ENCODE measurements at regions not wholly inside any gene's neighbourhood (a gene's known extent, or its start where the extent isn't known, plus 50 kb on each side); places are given as distances from the start of the nearest gene placed in this dataset.

- intact Hi-C loops (cut with DNase I): no loop called here
- no peak for ATAC-seq
- no peaks in the 10 kb centered on the region for H3K9me3 ChIP-seq
- H3K4me1 ChIP-seq: no peaks in the 10 kb centered on the region
- no peak overlapping the region for H3K27ac ChIP-seq
- DNase-seq: no peak
- no peaks in the 10 kb centered on the region for H3K27me3 ChIP-seq
- TF ChIP-seq CTCF (IDR thresholded peaks at IDR 0.05): no peak
- H3K36me3 ChIP-seq: no peaks in the 10 kb centered on the region
- H3K4me3 ChIP-seq: no peak overlapping the region
- 16 to 29% methylated on average over 1 of the region's 1 CpG for WGBS, 2 donors
These were observed 866.9 kb upstream of the SLITRK1 start for GRCh38 chr13:84749126-84749525.

GRCh38 chr13:84745051-84745551, 862.8 kb upstream of the SLITRK1 start:
- DNase-seq: no peak
- no peaks in the 10 kb centered on the region for H3K4me1 ChIP-seq
- H3K36me3 ChIP-seq: no peaks in the 10 kb centered on the region
- no peak overlapping the region for H3K4me3 ChIP-seq
- intact Hi-C loops (cut with DNase I): no loop called here
- no peak overlapping the region for H3K27ac ChIP-seq
- TF ChIP-seq CTCF (IDR thresholded peaks at IDR 0.05): no peak
- no peaks in the 10 kb centered on the region for H3K9me3 ChIP-seq
- ATAC-seq: no peak
- WGBS, 2 donors: 79 to 89% methylated on average over 5 of the region's 5 CpGs
- no peaks in the 10 kb centered on the region for H3K27me3 ChIP-seq

- Histone ChIP-seq H3K4me3 (no peak overlapping the region), H3K9me3 (no peaks in the 10 kb centered on the region), H3K27me3 (no peaks in the 10 kb centered on the region), H3K36me3 (no peaks in the 10 kb centered on the region), H3K4me1 (no peaks in the 10 kb centered on the region), H3K27ac (no peak overlapping the region)
- intact Hi-C loops (cut with DNase I): no loop called here
- TF ChIP-seq CTCF (IDR thresholded peaks at IDR 0.05): no peak
- no peak for ATAC-seq
- no peak for DNase-seq
- WGBS, 2 donors: 78 to 80% methylated on average over 1 of the region's 1 CpG
These were observed 861.9 kb upstream of the SLITRK1 start for GRCh38 chr13:84744203-84744602.

GRCh38 chr13:84741253-84741652, 859.0 kb upstream of the SLITRK1 start:
- no peak for TF ChIP-seq CTCF (IDR thresholded peaks at IDR 0.05)

More at GRCh38 chr13:84741253-84741652, 859.0 kb upstream of the SLITRK1 start:
- DNase-seq (no peak), ATAC-seq (no peak)
- Histone ChIP-seq H3K4me1 (no peaks in the 10 kb centered on the region), H3K4me3 (no peak overlapping the region), H3K27me3 (no peaks in the 10 kb centered on the region), H3K36me3 (no peaks in the 10 kb centered on the region), H3K9me3 (no peaks in the 10 kb centered on the region), H3K27ac (no peak overlapping the region)
- intact Hi-C loops (cut with DNase I): no loop called here
